Activated naive CD4-positive, alpha-beta T cell treated with anti-CD3 and anti-CD28 coated beads, Interleukin-2, amount 50 U/mL, for 72 hours (primary cell): ENCODE measurements at regions not wholly inside any gene's neighbourhood (a gene's known extent, or its start where the extent isn't known, plus 50 kb on each side); places are given as distances from the start of the nearest gene placed in this dataset.

Experiments used
- ATAC-seq, 2 donors: fragments of 150-1000 bp; cut with Tn5 transposase; 2 replicates each; pipeline ENCODE4 v1.10.0; 2021; ENCODE audit warnings: mild to moderate bottlenecking in 2 of 2, moderate library complexity in 2 of 2
- DNase-seq, 2 donors: peaks; one replicate each; pipeline ENCODE4 v3.0.0; 2021 to 2022; ENCODE audit warnings: low spot score in 2 of 2
- H3K27ac Mint-ChIP-seq, 2 donors: one replicate each; pipeline ENCODE4 v1.8.0; 2022; ENCODE audit warnings: mild to moderate bottlenecking in 2 of 2, mixed read lengths in 2 of 2
- H3K36me3 Mint-ChIP-seq, 2 donors: one replicate each; pipeline ENCODE4 v1.8.0; 2022; ENCODE audit warnings: mixed read lengths in 2 of 2
- H3K9me3 Mint-ChIP-seq, 2 donors: one replicate each; pipeline ENCODE4 v1.8.0; 2022; ENCODE audit warnings: mixed read lengths in 2 of 2

- no peak overlapping the region for H3K27ac Mint-ChIP-seq
- ATAC-seq (no peak), DNase-seq (no peak)
- H3K9me3 Mint-ChIP-seq, result peaks cover 5 to 6% of the 10 kb centered on the region in 2 donors
- peaks cover 2 to 6% of the 10 kb centered on the region in 2 donors for H3K36me3 Mint-ChIP-seq
Measured at GRCh38 chr13:112000888-112001287, 66.1 kb upstream of the SOX1 start.

GRCh38 chr13:112001571-112001970, 65.4 kb upstream of the SOX1 start:
- DNase-seq (no peak), ATAC-seq (no peak)
- Mint-ChIP-seq H3K36me3 (peaks cover 5 to 12% of the 10 kb centered on the region in 2 donors), H3K9me3 (peaks cover 10 to 13% of the 10 kb centered on the region in 2 donors), H3K27ac (no peak overlapping the region)

- Mint-ChIP-seq H3K27ac (no peak overlapping the region), H3K36me3 (peaks cover 5 to 12% of the 10 kb centered on the region in 2 donors), H3K9me3 (peaks cover 10 to 15% of the 10 kb centered on the region in 2 donors)
- ATAC-seq, result no peak
- no peak for DNase-seq
Measured at GRCh38 chr13:112003396-112003795, 63.6 kb upstream of the SOX1 start.

- ATAC-seq (no peak), DNase-seq (no peak)
- Mint-ChIP-seq H3K36me3 (peaks cover 5 to 12% of the 10 kb centered on the region in 2 donors), H3K27ac (no peak overlapping the region), H3K9me3 (peaks cover 10 to 15% of the 10 kb centered on the region in 2 donors)
Measured at GRCh38 chr13:112003941-112004340, 63.0 kb upstream of the SOX1 start.

- no peak overlapping the region for H3K27ac Mint-ChIP-seq
- DNase-seq, result no peak
- peak; percentile 33 to 53 for ATAC-seq
- H3K9me3 Mint-ChIP-seq, result peaks cover 10 to 15% of the 10 kb centered on the region in 2 donors
- peaks cover 5 to 12% of the 10 kb centered on the region in 2 donors for H3K36me3 Mint-ChIP-seq
Measured at GRCh38 chr13:112005925-112006324, 61.0 kb upstream of the SOX1 start.

GRCh38 chr13:112007191-112007590, 59.8 kb upstream of the SOX1 start:
- DNase-seq (no peak), ATAC-seq (no peak)
- Mint-ChIP-seq H3K27ac (no peak overlapping the region), H3K9me3 (peaks cover 10 to 15% of the 10 kb centered on the region in 2 donors), H3K36me3 (peaks cover 5 to 12% of the 10 kb centered on the region in 2 donors)

GRCh38 chr13:112010714-112011113, 56.2 kb upstream of the SOX1 start:
- peaks cover 10 to 13% of the 10 kb centered on the region in 2 donors for H3K9me3 Mint-ChIP-seq
- H3K27ac Mint-ChIP-seq, result no peak overlapping the region
- no peak for ATAC-seq
- H3K36me3 Mint-ChIP-seq, result peaks cover 7 to 10% of the 10 kb centered on the region in 2 donors
- DNase-seq, result no peak

GRCh38 chr13:112012016-112012704, 54.8 kb upstream of the SOX1 start:
- Mint-ChIP-seq H3K27ac (no peak overlapping the region), H3K36me3 (peaks cover 0 to 5% of the 10 kb centered on the region in 2 donors), H3K9me3 (peaks cover 0 to 6% of the 10 kb centered on the region in 2 donors)
- no peak for ATAC-seq
- no peak for DNase-seq

- Mint-ChIP-seq H3K9me3 (peaks cover 0 to 6% of the 10 kb centered on the region in 2 donors), H3K36me3 (peaks cover 0 to 5% of the 10 kb centered on the region in 2 donors), H3K27ac (no peak overlapping the region)
- DNase-seq (no peak), ATAC-seq (no peak)
Measured at GRCh38 chr13:112012705-112013085, 54.3 kb upstream of the SOX1 start.

GRCh38 chr13:112013665-112014064, 53.3 kb upstream of the SOX1 start:
- peaks cover 0 to 6% of the 10 kb centered on the region in 2 donors for H3K9me3 Mint-ChIP-seq
- peaks cover 0 to 6% of the 10 kb centered on the region in 2 donors for H3K36me3 Mint-ChIP-seq
- ATAC-seq (no peak), DNase-seq (no peak)
- H3K27ac Mint-ChIP-seq, result no peak overlapping the region

- H3K27ac Mint-ChIP-seq, result no peak overlapping the region
- H3K36me3 Mint-ChIP-seq, result peaks cover 0 to 11% of the 10 kb centered on the region in 2 donors
- no peak for ATAC-seq
- H3K9me3 Mint-ChIP-seq, result peaks cover 4 to 6% of the 10 kb centered on the region in 2 donors
- no peak for DNase-seq
Measured at GRCh38 chr13:112014857-112015256, 52.1 kb upstream of the SOX1 start.
